Tibial artery (tissue), 4 donors: ENCODE measurements at regions not wholly inside any gene's neighbourhood (a gene's known extent, or its start where the extent isn't known, plus 50 kb on each side); places are given as distances from the start of the nearest gene placed in this dataset.

Experiments used
- DNase-seq, 2 donors: peaks; one replicate each; pipeline ENCODE4 v3.0.0-alpha.2; 2019
- H3K27ac ChIP-seq, 2 donors: fragments of 200-600 bp; sonication (generic) in 1 of 2; 1 replicate in 1 of 2; 2 replicates in 1 of 2; pipeline ENCODE4 v1.5.1; 2018 to 2019; ENCODE audit warnings: mild to moderate bottlenecking in 1 of 2
- H3K27me3 ChIP-seq, 2 donors: fragments of 200-600 bp; sonication (generic) in 1 of 2; one replicate each; pipeline versions ENCODE4 v1.5.1 to v1.6.0; 2016 to 2019
- H3K36me3 ChIP-seq, 3 donors: fragments of 200-600 bp; sonication (generic) in 2 of 3; one replicate each; pipeline ENCODE4 v1.5.1; 2016 to 2019; ENCODE audit warnings: mild to moderate bottlenecking in 2 of 3
- H3K4me1 ChIP-seq, 4 donors: fragments of 200-600 bp; sonication (generic) in 2 of 4; 1 replicate in 3 of 4; 2 replicates in 1 of 4; pipeline ENCODE4 v1.5.1; 2016 to 2019
- H3K4me3 ChIP-seq, 2 donors: fragments of 200-600 bp; sonication (generic) in 1 of 2; 1 replicate in 1 of 2; 2 replicates in 1 of 2; pipeline ENCODE4 v1.5.1; 2018 to 2019; ENCODE audit warnings: mild to moderate bottlenecking in 2 of 2
- H3K9me3 ChIP-seq, 3 donors: fragments of 200-600 bp; sonication (generic) in 1 of 3; one replicate each; pipeline ENCODE4 v1.5.1; 2016 to 2019
- CTCF ChIP-seq, 2 experiments: fragments of 200-600 bp in 1 of 2; fragments of 450-650 bp in 1 of 2; IDR thresholded peaks; one replicate each; pipeline ENCODE4 v1.5.1; 2017 to 2019; ENCODE audit warnings: antibody characterized with exemption in 2 of 2, mild to moderate bottlenecking in 1 of 2, moderate library complexity in 1 of 2
- intact Hi-C: fragments of 100-400 bp; cut with DNase I; formaldehyde crosslinking; loops from one replicate; pipeline ENCODE4 v1.15.0; 2023; ENCODE audit warnings: low total_unique reads

- Histone ChIP-seq H3K9me3 (no peaks in the 10 kb centered on the region), H3K27me3 (no peaks in the 10 kb centered on the region), H3K27ac (no peak overlapping the region), H3K4me3 (no peak overlapping the region), H3K36me3 (no peaks in the 10 kb centered on the region), H3K4me1 (no peaks in the 10 kb centered on the region)
- TF ChIP-seq CTCF (IDR thresholded peaks at IDR 0.05) = no peak
- no peak for DNase-seq
- intact Hi-C loops = no loop called here
Observed at GRCh38 chr16:17986991-17987390, 349.5 kb downstream of the NPIPA8 start.

GRCh38 chr16:17984810-17985209 is 351.7 kb downstream of the NPIPA8 start:
- Histone ChIP-seq H3K4me1 (no peaks in the 10 kb centered on the region), H3K9me3 (no peaks in the 10 kb centered on the region), H3K27me3 (no peaks in the 10 kb centered on the region), H3K4me3 (no peak overlapping the region), H3K36me3 (no peaks in the 10 kb centered on the region), H3K27ac (no peak overlapping the region)
- TF ChIP-seq CTCF (IDR thresholded peaks at IDR 0.05) = no peak
- intact Hi-C loops = no loop called here
- no peak for DNase-seq

- no peaks in the 10 kb centered on the region for H3K4me1 ChIP-seq
- H3K9me3 ChIP-seq = no peaks in the 10 kb centered on the region
- TF ChIP-seq CTCF (IDR thresholded peaks at IDR 0.05) = no peak
- H3K4me3 ChIP-seq = no peak overlapping the region
- no peak for DNase-seq
- no peaks in the 10 kb centered on the region for H3K27me3 ChIP-seq
- H3K36me3 ChIP-seq = no peaks in the 10 kb centered on the region
- intact Hi-C loops = no loop called here
- no peak overlapping the region for H3K27ac ChIP-seq
Observed at GRCh38 chr16:17983847-17984639, 352.5 kb downstream of the NPIPA8 start.

GRCh38 chr16:17983114-17983513 is 353.4 kb downstream of the NPIPA8 start:
- no peak for DNase-seq
- Histone ChIP-seq H3K27me3 (no peaks in the 10 kb centered on the region), H3K4me3 (no peak overlapping the region), H3K9me3 (no peaks in the 10 kb centered on the region), H3K36me3 (no peaks in the 10 kb centered on the region), H3K27ac (no peak overlapping the region), H3K4me1 (no peaks in the 10 kb centered on the region)
- TF ChIP-seq CTCF (IDR thresholded peaks at IDR 0.05) = no peak
- intact Hi-C loops = no loop called here

- no peak for TF ChIP-seq CTCF (IDR thresholded peaks at IDR 0.05)
- intact Hi-C loops = no loop called here
Observed at GRCh38 chr16:17977260-17977659, 359.3 kb downstream of the NPIPA8 start.

More at GRCh38 chr16:17977260-17977659, 359.3 kb downstream of the NPIPA8 start:
- no peak for DNase-seq
- Histone ChIP-seq H3K9me3 (no peaks in the 10 kb centered on the region), H3K27ac (no peak overlapping the region), H3K36me3 (no peaks in the 10 kb centered on the region), H3K4me1 (peaks cover 0 to under 1% (median 0%) of the 10 kb centered on the region in 4 donors), H3K27me3 (peaks cover 0 to 2% of the 10 kb centered on the region in 2 donors), H3K4me3 (no peak overlapping the region)
